CD14-positive monocyte (primary cell): ENCODE measurements at regions not wholly inside any gene's neighbourhood (a gene's known extent, or its start where the extent isn't known, plus 50 kb on each side); places are given as distances from the start of the nearest gene placed in this dataset.

Experiments
- DNase-seq, 3 donors: peaks; one replicate each; pipeline ENCODE4 v3.0.0-alpha.2; 2011 to 2022
- H2AFZ ChIP-seq: 2 replicates; pipeline ENCODE4 v1.6.0; 2012; ENCODE audit warnings: mild to moderate bottlenecking, low read depth, low read length, inconsistent platforms; ENCODE audit not compliant: insufficient read depth, poor library complexity, severe bottlenecking
- H3K27ac ChIP-seq, 2 donors: 1 replicate in 1 of 2; 2 replicates in 1 of 2; pipeline ENCODE4 v1.5.1; 2012 to 2013; ENCODE audit warnings: low read length in 2 of 2, control low read depth in 1 of 2, inconsistent platforms in 1 of 2, low read depth in 1 of 2, mild to moderate bottlenecking in 1 of 2
- H3K27me3 ChIP-seq, 2 donors: one replicate each; pipeline versions ENCODE4 v1.6.0 to v1.6.1; 2011 to 2013; ENCODE audit warnings: low read length in 2 of 2; ENCODE audit not compliant: control insufficient read depth in 2 of 2, insufficient read depth in 2 of 2
- H3K36me3 ChIP-seq, 2 donors: replicated peaks in 1 of 2; 1 replicate in 1 of 2; 2 replicates in 1 of 2; pipeline versions ENCODE4 v1.5.1 to v1.6.1; 2012 to 2013; ENCODE audit warnings: low read length in 2 of 2, control low read depth in 1 of 2, inconsistent platforms in 1 of 2, mild to moderate bottlenecking in 1 of 2; ENCODE audit not compliant: insufficient read depth in 2 of 2, control insufficient read depth in 1 of 2
- H3K4me1 ChIP-seq, 2 donors: 1 replicate in 1 of 2; 2 replicates in 1 of 2; pipeline versions ENCODE4 v1.5.1 to v1.6.1; 2012 to 2013; ENCODE audit warnings: low read length in 2 of 2, control low read depth in 1 of 2, inconsistent platforms in 1 of 2, mild to moderate bottlenecking in 1 of 2, moderate library complexity in 1 of 2; ENCODE audit not compliant: insufficient read depth in 2 of 2, control insufficient read depth in 1 of 2
- H3K4me2 ChIP-seq: replicated peaks from 2 replicates; pipeline ENCODE3; 2012; ENCODE audit warnings: low read length, moderate library complexity, mild to moderate bottlenecking; ENCODE audit not compliant: poor library complexity, severe bottlenecking; ENCODE audit errors: extremely low read depth
- H3K4me3 ChIP-seq, 3 experiments: fragments of 200-600 bp in 1 of 3; sonication (generic) in 1 of 3; replicated peaks in 1 of 3; 1 replicate in 2 of 3; 2 replicates in 1 of 3; pipeline ENCODE4 v1.5.1; 2011 to 2013; ENCODE audit warnings: low read length in 3 of 3, mild to moderate bottlenecking in 3 of 3, control low read depth in 2 of 3, low read depth in 2 of 3, inconsistent platforms in 1 of 3, moderate library complexity in 1 of 3
- H3K79me2 ChIP-seq: 2 replicates; pipeline ENCODE4 v1.6.0; 2012; ENCODE audit warnings: mild to moderate bottlenecking, control low read depth, inconsistent platforms, low read length, moderate library complexity; ENCODE audit not compliant: insufficient read depth
- H3K9ac ChIP-seq: 2 replicates; pipeline ENCODE4 v1.6.0; 2017; ENCODE audit warnings: low read length, mild to moderate bottlenecking; ENCODE audit not compliant: insufficient read depth, poor library complexity, severe bottlenecking
- H3K9me3 ChIP-seq, 2 donors: replicated peaks in 1 of 2; 1 replicate in 1 of 2; 2 replicates in 1 of 2; pipeline versions ENCODE4 v1.5.1 to v1.6.1; 2012 to 2013; ENCODE audit warnings: low read length in 2 of 2, control low read depth in 1 of 2; ENCODE audit not compliant: control insufficient read depth in 1 of 2, insufficient read depth in 1 of 2
- H4K20me1 ChIP-seq: 2 replicates; pipeline ENCODE4 v1.6.0; 2012; ENCODE audit warnings: mild to moderate bottlenecking, low read length, control low read depth, moderate library complexity; ENCODE audit not compliant: insufficient read depth
- H3K27ac Mint-ChIP-seq, 7 donors: one replicate each; pipeline ENCODE4 v1.8.0; 2020; ENCODE audit warnings: mild to moderate bottlenecking in 7 of 7, mixed read lengths in 7 of 7, moderate library complexity in 6 of 7, inconsistent platforms in 2 of 7
- H3K27me3 Mint-ChIP-seq, 3 donors: one replicate each; pipeline ENCODE4 v1.8.0; 2021 to 2022; ENCODE audit warnings: low read depth in 3 of 3, mild to moderate bottlenecking in 3 of 3, mixed read lengths in 3 of 3, moderate library complexity in 3 of 3, inconsistent platforms in 1 of 3
- H3K36me3 Mint-ChIP-seq, 2 donors: one replicate each; pipeline ENCODE4 v1.8.0; 2020; ENCODE audit warnings: mixed read lengths in 2 of 2, inconsistent platforms in 1 of 2, mild to moderate bottlenecking in 1 of 2
- H3K4me1 Mint-ChIP-seq: one replicate; pipeline ENCODE4 v1.8.0; 2020; ENCODE audit warnings: mild to moderate bottlenecking, mixed read lengths
- H3K4me3 Mint-ChIP-seq, 2 donors: one replicate each; pipeline ENCODE4 v1.8.0; 2020; ENCODE audit warnings: mild to moderate bottlenecking in 2 of 2, mixed read lengths in 2 of 2, moderate library complexity in 1 of 2
- H3K9me3 Mint-ChIP-seq, 7 donors: one replicate each; pipeline ENCODE4 v1.8.0; 2020 to 2022; ENCODE audit warnings: mixed read lengths in 7 of 7, mild to moderate bottlenecking in 6 of 7, moderate library complexity in 6 of 7, inconsistent platforms in 2 of 7
- CTCF ChIP-seq: fragments of 200-600 bp; IDR thresholded peaks from one replicate; pipeline ENCODE4 v1.8.0; 2022; ENCODE audit warnings: antibody characterized with exemption, mild to moderate bottlenecking
- WGBS: methylation state at CpG from one replicate; pipeline ENCODE4 v1.1.5; 2013; ENCODE audit warnings: missing lambda C conversion rate; ENCODE audit not compliant: insufficient coverage; 5-methylcytosine and 5-hydroxymethylcytosine counted together
- intact Hi-C, 2 donors: fragments of 100-400 bp; cut with micrococcal nuclease; formaldehyde crosslinking; loops; one replicate each; pipeline versions ENCODE4 v1.15.0 to v1.15.1; 2023

- no peak overlapping the region for H3K4me3 ChIP-seq
- no peaks in the 10 kb centered on the region for H3K4me1 ChIP-seq
- H3K79me2 ChIP-seq, result no peaks in the 10 kb centered on the region
- Mint-ChIP-seq H3K36me3 (peaks cover 15 to 21% of the 10 kb centered on the region in 2 donors), H3K27me3 (no peaks in the 10 kb centered on the region), H3K9me3 (peaks cover 12 to 21% (median 19%) of the 10 kb centered on the region in 7 donors), H3K27ac (no peak overlapping the region), H3K4me1 (peaks cover 5% of the 10 kb centered on the region), H3K4me3 (no peak overlapping the region)
- H3K9me3 ChIP-seq, result peaks cover 4 to 9% of the 10 kb centered on the region in 2 donors
- H3K36me3 ChIP-seq, result no peaks in the 10 kb centered on the region
- H3K27ac ChIP-seq, result no peak overlapping the region
- no peak for TF ChIP-seq CTCF
- H3K9ac ChIP-seq, result no peak overlapping the region
- H4K20me1 ChIP-seq, result no peaks in the 10 kb centered on the region
- no peak for DNase-seq
- H3K27me3 ChIP-seq, result no peaks in the 10 kb centered on the region
- 100% methylated on average over 1 of the region's 4 CpGs for WGBS
- intact Hi-C loops, result loop anchor here in 1 of 2 donors (10.0 kb wide), 1 partner anchor 85 kb away; no protein-coding TSS in a partner anchor
- H2AFZ ChIP-seq, result no peak overlapping the region
- H3K4me2 ChIP-seq, result no peak overlapping the region
Measured at GRCh38 chr12:68439368-68440045, 107.3 kb upstream of the MDM1 start.

DNA sequence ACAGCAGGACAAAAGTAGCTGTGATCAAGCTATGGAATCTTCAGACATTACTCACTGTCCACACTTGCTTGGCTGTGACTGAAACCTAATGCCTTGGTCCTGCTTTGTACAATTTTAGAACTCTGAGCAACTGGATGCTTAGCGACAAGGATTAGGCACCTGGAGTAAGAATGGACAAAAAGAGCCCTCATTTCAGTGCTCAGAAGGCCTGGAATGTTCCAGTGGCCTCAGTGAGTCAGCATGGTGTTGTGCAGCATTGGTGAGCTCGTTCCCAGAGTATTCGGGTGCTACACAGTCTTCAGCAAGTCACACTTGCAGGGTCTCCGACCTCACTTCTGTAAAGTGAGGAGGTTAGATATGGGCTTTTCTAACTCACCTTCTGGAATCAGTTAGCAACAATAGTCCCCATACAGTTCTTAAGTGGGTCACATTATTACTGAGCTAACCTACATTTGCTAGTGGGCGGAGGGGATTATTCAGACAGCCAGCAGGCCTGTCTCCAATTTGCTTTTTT, 108.0 kb upstream of the MDM1 start:
- Histone ChIP-seq H3K79me2 (no peaks in the 10 kb centered on the region), H4K20me1 (no peaks in the 10 kb centered on the region), H2AFZ (no peak overlapping the region), H3K9ac (no peak overlapping the region), H3K36me3 (no peaks in the 10 kb centered on the region), H3K4me1 (no peaks in the 10 kb centered on the region), H3K27ac (no peak overlapping the region), H3K27me3 (no peaks in the 10 kb centered on the region), H3K9me3 (peaks cover 1 to 6% of the 10 kb centered on the region in 2 donors), H3K4me2 (no peak overlapping the region), H3K4me3 (no peak overlapping the region)
- Mint-ChIP-seq H3K27me3 (no peaks in the 10 kb centered on the region), H3K36me3 (peaks cover 16 to 20% of the 10 kb centered on the region in 2 donors), H3K4me3 (no peak overlapping the region), H3K27ac (no peak overlapping the region), H3K4me1 (peaks cover 5% of the 10 kb centered on the region), H3K9me3 (peaks cover 10 to 18% (median 16%) of the 10 kb centered on the region in 7 donors)
- TF ChIP-seq CTCF, result no peak
- intact Hi-C loops, result loop anchor here in 1 of 2 donors (10.0 kb wide), 1 partner anchor 85 kb away; no protein-coding TSS in a partner anchor
- no peak for DNase-seq
- 100% methylated on average over 1 of the region's 5 CpGs for WGBS
